HG03460 (cell line): ENCODE measurements at regions not wholly inside any gene's neighbourhood (a gene's known extent, or its start where the extent isn't known, plus 50 kb on each side); places are given as distances from the start of the nearest gene placed in this dataset.

Experiments
- ATAC-seq: cut with Tn5 transposase; IDR thresholded peaks from one replicate; pipeline ENCODE4 v1.9.1; 2021; ENCODE audit not compliant: unreplicated experiment

GRCh38 chr4:57632564-57632963 is 522.4 kb upstream of the IGFBP7 start:
- no peak for ATAC-seq

- ATAC-seq, result no peak
Measured at GRCh38 chr4:57631147-57631546, 521.0 kb upstream of the IGFBP7 start.

- no peak for ATAC-seq
Measured at GRCh38 chr4:57628004-57628403, 517.8 kb upstream of the IGFBP7 start.

- no peak for ATAC-seq
Measured at GRCh38 chr4:57614257-57614932, 504.2 kb upstream of the IGFBP7 start.

GRCh38 chr4:57612279-57612678 is 502.1 kb upstream of the IGFBP7 start:
- ATAC-seq, result no peak

- no peak for ATAC-seq
Measured at GRCh38 chr4:57607566-57608180, 497.5 kb upstream of the IGFBP7 start.

GRCh38 chr4:57605376-57605775 is 495.2 kb upstream of the IGFBP7 start:
- no peak for ATAC-seq

- ATAC-seq, result no peak
Measured at GRCh38 chr4:57602141-57602540, 492.0 kb upstream of the IGFBP7 start.

- no peak for ATAC-seq
Measured at GRCh38 chr4:57591073-57591472, 480.9 kb upstream of the IGFBP7 start.

- no peak for ATAC-seq
Measured at GRCh38 chr4:57588557-57588956, 478.4 kb upstream of the IGFBP7 start.

GRCh38 chr4:57580710-57581599 is 470.8 kb upstream of the IGFBP7 start:
- ATAC-seq, result no peak

GRCh38 chr4:57575426-57575825 is 465.2 kb upstream of the IGFBP7 start:
- no peak for ATAC-seq

- no peak for ATAC-seq
Measured at GRCh38 chr4:57554556-57555092, 444.4 kb upstream of the IGFBP7 start.

GRCh38 chr4:57553728-57554127 is 443.5 kb upstream of the IGFBP7 start:
- no peak for ATAC-seq

GRCh38 chr4:57550198-57550597 is 440.0 kb upstream of the IGFBP7 start:
- no peak for ATAC-seq

GRCh38 chr4:57548856-57549255 is 438.7 kb upstream of the IGFBP7 start:
- ATAC-seq, result no peak

- ATAC-seq, result no peak
Measured at GRCh38 chr4:57544811-57545654, 434.8 kb upstream of the IGFBP7 start.

- ATAC-seq, result no peak
Measured at GRCh38 chr4:57504797-57505530, 394.8 kb upstream of the IGFBP7 start.

- no peak for ATAC-seq
Measured at GRCh38 chr4:57504139-57504538, 394.0 kb upstream of the IGFBP7 start.

GRCh38 chr4:57501720-57502119 is 391.5 kb upstream of the IGFBP7 start:
- no peak for ATAC-seq
